Retina (tissue), 1 donor: ENCODE measurements at regions not wholly inside any gene's neighbourhood (a gene's known extent, or its start where the extent isn't known, plus 50 kb on each side); places are given as distances from the start of the nearest gene placed in this dataset.
A peak's percentile ranks its signal among the peaks of the same experiment; 100 is the strongest.
"Not testable (repeated sequence)": the region's sequence is repeated elsewhere in the genome, so short reads cannot be mapped to it uniquely, and the experiment has no call there.

Source experiments
- DNase-seq: peaks from one replicate; pipeline ENCODE4 v3.0.0-alpha.2; 2016

DNA sequence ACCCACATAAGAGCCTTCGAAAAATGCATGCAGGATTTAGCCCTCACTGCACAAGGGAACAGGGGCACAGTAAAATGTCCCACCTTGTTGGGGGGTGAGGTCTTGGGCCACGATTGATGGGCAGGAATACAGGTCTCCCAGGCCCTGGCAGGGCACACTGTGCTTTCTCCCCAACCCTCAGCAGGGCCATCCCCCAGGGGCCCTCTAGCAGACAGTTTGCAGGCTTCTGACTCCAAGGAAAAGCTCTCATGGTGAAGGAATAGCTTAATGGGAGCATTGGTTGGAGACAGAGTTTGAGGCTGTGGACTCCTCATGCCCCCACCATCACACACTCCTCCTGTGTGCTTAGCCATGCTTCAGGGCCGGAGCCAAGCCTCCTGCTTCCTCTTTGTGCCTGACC is 484.6 kb downstream of the ZNF536 start:
- DNase-seq: no peak

DNA sequence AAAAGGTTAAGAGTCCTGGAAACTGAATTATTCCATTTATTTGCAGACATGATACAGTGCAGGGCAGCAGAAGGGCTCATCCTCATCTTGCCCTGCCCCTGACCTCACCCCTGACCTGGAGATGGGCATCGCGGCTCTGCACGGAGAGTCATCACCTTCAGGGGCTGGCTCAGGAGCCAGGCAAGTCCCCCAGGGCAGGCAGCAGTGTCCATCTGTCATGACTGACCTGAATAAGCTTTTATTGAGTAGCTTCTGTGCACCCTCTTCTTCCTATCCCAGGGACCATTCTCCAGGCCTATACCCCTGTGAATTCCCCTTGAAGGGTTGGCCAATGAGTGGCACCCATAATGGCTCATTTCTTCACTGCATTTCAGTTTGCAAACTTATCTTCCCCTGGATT is 484.2 kb downstream of the ZNF536 start:
- no peak for DNase-seq

DNA sequence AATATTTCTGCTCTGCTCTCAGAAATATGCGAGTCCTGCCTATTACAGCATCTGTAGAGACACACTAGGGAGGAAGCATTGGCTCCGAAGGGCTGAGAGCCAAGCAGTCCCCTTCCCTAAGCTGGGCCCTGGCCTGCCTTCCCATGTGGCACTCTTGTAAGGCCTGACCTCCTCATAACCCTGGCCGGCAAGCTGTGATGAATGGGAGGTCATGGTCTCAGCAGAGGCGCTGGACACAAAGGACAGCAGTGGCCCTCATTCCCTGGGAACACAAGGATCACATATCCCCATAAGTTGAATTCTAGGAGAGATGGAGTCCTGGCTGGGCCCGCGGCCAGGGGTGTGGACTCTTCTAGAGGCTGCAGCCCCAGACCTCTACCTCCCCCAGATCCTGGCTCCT is 483.3 kb downstream of the ZNF536 start:
- DNase-seq: no peak

DNA sequence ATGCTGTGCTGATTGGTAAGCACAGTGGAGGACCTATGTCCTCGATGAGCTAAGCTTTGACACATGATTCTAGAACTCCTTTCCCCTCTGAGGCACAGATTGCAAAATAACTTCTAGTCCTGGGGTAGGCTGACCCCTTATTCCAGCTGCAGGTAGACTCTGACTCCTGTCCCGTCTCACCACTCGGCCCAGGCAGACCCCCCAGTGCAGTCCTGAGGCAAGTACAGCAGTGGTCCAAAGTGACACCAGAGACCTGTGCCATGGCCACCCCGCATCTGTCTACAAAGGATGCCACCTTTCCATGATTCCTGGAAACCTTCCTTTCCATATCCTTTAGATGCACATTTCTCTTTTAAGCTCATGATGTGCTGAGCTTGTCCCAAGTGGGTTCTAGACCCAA is 482.5 kb downstream of the ZNF536 start:
- DNase-seq: no peak

DNA sequence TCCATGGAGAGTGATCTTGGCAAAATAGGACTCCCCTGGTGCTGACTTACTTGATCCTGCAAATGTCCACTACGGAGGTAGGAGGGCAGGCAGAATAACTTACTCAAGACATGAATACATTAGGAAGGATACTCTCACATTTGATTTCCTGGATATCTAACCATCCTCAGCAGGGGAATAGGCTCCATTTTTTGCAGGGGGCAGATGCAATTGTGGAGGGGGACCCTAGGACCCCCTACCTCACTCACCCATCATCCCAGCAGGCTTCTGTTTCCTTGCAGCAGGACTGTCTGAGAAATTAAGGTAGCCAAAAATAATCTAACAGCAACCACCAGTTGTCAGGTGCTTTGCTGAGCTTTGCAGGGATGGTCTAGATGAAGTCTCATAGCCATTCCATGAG is 482.0 kb downstream of the ZNF536 start:
- no peak for DNase-seq

DNA sequence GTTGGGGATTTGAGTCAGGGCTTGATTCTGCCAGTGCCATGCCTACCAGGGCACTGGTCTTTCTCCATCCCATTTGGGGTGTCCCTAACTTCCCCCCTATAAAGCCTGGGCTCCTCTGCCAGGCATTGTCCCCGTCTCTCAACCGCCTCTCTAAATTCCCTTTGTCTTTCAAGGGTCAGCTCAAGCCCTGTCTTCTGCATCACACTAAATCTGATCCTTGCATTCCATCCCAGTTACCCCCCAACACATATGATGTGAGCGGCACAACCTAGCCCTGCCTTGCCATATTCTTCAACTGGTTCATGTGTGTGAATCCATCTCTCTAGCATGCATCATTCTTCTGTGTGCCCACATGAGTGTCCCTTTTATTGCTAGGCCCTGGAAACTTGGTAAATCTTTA is 480.9 kb downstream of the ZNF536 start:
- DNase-seq: no peak

DNA sequence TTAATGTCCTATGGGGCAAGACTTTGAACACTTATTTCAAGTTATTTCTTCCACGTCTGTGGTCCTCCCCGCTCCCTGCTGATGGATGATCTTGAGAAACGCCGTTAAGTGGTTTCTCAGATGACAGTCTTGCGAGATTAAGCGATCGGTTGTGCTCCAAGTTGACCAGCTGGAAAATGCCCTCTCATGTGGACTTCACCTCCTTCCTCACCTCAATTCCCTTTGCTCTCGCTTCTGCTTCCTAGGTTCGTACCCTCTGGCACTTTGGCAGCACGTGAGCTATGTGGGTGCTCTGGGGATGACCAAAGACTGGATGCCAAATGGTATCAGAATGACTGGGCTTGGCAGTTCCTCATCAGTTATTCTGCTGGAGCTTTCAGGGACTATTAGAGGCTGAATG is 480.0 kb downstream of the ZNF536 start:
- DNase-seq: no peak

DNA sequence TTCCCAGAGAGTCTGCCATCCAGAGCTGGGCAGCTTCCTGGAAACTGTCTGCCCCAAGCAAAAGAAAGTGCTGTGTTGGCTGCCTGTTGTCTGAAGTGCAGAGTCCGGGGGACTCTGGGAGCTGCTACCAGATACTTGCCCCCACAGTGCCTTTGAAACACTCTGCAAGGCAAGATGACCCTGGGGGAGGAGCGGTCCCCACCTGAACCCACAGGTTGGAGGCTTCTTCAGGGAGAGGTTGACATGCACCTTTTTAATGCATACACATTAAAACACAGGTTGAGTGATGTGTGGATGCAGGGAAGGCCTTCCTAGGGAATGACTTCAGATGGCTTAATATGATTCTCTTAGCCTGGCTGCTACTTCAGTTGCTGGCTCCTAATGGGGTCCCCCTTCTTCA is 479.5 kb downstream of the ZNF536 start:
- no peak for DNase-seq

DNA sequence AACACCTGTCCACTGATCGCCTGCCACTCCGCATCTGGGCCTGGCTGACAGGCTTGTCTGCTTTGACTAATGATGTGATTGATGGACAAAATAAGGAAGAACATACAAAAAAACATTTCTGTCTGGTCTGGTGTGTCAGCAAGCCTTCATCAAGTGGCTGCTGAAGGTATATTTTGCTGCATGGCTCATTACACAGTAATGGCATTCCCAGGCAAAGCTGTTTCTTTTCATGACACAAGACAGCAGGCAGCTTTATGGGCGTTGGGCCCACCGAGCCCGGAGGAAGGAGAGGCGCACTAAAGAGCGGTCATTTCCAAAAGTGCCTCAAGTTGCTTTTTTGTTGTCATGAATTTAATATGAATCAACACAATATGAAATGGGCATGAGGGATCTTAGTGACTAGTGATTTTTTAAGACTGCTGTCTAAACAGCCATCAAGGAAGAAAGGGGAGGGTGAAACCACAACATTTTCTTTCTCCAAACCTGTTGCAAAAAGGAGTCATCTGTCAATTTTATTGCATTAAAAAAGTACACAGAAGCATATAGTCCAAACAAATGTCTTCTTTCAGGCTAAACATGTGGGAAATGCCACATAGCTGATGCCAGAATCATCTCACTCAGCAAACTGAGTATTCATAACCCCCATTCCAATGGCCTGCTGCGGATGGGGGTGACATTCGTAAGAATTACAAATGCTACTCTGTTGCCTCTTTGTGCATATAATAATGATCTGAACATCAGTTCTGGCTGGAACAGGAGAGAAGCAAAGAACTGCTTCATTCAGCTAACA is 476.6 kb downstream of the ZNF536 start:
- peak; percentile 24 for DNase-seq

DNA sequence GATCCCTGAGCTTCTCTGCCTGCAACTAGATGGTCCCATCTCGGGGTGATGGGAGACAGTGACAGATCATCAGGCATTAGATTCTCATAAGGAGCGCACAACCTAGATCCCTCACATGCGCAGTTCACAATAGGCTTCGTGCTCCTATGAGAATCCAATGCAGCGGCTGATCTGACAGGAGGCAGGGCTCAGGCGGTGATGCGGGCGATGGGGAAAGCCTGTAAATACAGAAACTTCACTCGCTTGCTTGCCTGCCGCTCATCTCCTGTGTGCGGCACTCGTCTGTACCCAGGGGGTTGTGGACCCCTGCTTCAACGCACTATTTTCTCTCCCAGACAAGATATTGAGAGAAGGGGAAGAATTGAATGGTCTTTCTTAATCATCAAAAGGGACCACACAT is 473.9 kb downstream of the ZNF536 start:
- no peak for DNase-seq

DNA sequence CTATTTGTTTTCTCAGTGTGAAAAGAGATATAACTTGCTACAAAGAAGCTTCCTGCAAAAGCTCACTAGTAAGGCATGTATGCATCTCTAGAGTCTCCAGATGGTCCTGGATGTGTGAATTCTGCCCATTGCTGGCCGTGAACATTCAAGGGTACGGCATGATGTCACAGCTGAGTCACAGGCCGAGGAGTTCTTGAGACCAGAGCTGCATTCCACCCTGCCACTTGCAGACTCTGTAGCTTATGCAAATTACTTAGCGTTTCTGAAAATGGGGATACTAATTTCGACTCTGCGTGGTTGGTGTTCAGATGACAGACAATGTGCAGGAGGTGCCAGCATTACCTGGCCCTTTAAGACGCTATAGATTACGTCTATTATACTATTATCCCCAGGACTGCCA is 470.7 kb downstream of the ZNF536 start:
- no peak for DNase-seq

DNA sequence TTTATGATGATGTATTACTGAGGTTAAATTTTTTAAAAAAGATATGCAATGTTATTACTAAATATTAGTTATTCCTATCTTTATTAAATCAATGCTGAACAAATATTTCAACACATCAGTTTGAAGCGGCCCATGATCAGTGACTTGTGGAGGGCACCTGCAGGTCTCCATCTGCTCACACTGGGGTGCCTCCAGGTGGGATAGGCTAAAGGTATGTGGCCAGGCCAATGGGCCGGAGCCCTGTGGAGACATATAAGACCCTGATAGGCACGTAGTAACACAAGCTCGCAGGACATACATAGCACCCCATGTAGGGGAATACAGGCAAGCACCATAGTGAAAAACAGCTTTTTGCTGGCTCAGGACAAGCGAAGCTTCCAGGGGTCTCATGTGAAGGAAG is 469.8 kb downstream of the ZNF536 start:
- no peak for DNase-seq

DNA sequence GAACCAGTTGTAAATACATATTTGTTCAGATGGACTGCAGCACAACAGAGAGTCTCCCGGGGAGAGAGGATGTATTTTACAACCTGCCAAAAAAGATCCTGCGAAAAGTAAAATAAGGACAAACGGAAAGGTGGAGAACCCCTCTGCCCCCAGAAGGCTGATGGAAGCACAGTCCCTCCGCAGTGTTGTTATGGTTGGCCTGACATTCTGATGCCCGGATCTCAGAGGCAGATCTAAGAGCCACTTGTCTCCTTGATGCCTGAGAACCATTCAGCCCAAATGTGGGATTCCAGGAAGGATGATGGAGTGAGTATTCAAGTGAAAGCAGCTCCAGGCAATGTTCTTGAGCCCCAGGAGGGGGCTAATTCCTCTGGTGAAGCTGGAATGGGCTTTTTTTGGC is 458.7 kb downstream of the ZNF536 start:
- no peak for DNase-seq

DNA sequence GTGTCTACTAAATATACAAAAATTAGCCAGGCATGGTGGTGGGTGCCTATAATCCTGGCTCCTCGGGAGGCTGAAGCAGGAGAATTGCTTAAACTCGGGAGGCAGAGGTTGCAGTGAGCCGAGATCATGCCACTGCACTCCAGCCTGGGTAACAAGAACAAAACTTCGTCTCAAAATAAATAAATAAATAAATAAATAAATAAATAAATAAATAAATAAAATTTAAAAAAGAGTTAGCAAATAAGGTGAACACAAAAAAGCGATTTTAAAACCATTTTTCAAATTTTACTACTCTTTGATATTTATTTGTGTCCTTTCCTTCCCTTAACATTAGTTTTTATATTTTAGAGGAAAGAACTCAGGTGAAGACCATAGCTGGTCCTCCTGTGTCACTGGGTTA is 453.3 kb downstream of the ZNF536 start:
- not testable (repeated sequence) for DNase-seq

DNA sequence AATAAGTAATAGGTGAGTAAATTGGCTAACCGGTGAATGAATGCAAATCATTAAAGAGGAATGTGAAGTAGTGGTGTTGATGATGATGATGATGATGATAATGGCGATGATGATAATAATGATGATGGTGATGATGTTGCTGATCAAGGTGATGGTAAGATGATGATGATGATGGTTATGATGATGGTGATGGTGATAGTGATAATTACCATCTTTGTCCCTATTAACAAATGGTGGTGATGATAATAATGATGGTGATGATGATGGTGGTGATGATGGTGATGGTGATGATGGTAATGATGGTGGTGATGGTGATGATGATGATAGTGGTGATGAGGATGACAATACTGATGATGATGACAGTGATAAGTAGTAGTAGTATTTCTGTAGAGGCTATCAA is 452.6 kb downstream of the ZNF536 start:
- no peak for DNase-seq

DNA sequence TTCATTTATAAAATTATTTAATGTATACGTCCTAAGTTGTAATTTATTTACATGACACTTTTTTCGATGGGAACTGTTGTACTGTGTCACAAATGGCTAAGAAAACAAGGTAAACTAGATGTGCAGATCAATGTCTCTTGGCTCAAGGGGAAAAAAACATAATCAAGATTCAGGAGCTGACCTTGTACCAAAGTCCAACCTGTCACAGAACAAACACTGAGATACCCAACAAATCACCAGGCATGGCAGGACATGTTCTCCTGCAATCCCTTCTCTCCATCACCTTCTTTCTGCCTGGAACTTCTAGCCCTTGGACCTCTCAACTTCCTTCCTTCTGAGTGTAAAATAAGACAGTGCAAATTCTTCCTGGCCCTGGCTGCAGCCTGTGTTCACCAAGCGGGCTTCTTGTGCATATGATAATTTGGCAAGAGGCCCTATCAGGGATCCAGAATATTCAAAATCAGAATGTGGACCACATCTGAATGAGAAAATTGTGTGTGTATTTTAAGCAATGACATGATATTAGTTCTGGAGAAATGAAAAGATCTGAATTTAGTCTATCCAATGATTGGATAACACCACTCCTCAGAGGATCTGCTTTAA is 445.9 kb downstream of the ZNF536 start:
- no peak for DNase-seq

DNA sequence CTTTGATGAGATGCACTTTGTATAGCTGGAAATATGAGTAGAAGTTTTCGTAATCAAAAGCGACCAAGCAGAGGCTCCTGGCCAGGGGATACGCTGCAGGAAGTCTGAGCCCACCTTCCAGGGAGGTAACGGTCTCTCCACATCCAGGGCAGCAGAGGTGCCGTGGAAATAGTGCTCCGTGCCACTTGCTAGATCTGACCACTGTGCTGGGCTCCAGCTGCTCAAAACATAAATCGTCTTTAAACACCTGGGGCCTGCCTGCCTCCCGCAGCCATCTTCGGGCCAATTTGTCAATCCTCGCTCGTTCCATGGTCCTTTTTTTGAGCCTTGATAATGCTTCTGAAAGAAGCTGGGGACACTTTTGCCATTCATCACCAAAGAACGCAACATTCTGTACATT is 445.0 kb downstream of the ZNF536 start:
- no peak for DNase-seq

DNA sequence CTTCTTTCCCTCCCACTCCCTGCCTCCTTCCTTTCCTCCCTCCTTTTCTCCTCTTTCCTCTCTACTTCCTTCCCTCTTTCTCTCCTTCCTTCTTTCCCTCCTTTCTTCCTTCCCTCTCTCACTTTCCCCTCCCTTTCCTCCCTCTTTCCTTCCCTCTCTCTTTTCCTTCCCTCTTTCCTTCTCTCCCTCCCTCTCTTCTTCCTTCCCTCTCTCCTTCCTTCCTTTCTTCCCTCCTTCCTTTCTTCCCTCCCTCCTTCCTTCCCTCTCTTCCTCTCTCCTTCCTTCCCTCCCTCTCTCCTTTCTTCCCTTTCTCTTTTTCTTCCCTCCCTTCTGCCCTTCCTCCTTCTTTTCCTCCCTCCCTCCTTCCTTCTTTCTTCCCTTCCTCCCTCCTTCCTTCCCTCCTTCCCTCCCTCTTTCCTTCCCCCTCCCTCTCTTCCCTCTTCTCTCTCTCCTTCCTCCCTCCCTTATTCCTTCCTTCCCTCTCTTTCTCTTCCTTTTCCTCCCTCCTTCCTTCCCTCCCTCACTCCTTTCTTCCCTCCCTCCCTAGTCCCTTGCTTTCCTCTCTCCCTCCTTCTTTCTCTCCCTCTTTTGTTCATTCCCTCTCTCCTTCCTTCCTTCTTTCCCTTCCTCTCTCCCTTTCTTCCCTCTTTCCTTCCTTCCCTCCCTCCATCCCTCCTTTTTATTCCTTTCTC is 443.9 kb downstream of the ZNF536 start:
- DNase-seq: no peak

DNA sequence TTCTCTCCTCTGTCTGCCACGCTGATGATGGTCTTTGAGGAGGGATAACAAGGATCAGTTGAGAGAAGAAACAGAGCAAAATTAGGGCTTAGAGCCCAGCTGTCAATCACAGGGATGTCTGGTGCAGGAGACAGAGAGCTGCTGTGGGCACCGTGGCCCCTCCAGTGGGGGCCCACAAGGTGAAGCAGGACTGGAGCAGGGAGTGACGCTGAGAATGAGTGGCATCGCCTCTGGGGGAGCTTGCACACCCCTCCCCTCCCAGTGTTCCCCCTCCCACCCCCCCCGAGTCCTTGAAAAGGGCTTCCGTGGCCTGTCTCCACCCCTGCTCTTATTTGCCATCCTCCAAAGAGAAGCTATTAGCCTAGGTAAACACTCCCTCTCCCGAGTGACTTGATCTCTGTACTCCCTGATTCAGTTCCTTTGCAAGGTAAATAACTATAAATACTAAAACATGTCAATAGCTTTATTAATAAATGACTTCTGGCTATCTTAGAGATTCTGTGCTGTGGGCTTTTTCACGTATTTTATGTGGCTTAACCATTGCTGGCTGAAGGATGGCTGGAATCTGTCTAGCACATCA is 440.0 kb downstream of the ZNF536 start:
- DNase-seq: no peak

DNA sequence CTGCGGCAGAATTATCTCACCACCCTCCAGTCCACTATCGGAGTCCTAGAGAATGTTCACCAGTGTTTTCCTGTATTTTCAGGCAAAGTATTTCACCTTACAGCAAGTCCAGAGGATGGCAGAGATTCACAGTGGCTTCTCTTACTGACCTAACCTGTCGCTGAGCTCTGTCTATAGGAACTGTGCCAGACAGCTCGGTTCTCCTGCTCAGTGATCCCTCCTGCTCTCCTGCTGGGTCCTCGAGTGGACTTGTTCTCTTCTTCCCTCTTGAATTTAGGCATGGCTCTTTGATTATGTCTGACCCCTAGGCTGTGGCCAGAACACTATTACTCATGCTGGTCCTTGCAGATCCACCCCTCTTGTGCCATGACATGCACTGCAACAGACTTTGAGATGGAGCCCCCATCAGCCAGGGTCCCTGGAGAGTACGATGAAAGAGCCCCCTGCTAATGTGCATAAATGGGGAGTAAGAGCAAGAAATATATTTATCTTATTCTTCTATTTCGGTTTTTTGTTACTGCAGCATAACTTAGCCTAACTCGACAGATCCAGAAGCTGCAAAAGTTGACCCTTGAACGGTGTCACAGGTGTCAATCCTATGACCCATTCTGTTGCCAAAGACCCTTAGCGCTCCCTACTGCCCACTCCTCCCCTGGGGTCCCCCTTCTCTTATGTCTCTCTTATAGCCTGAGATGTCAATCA is 439.4 kb downstream of the ZNF536 start:
- DNase-seq: no peak

DNA sequence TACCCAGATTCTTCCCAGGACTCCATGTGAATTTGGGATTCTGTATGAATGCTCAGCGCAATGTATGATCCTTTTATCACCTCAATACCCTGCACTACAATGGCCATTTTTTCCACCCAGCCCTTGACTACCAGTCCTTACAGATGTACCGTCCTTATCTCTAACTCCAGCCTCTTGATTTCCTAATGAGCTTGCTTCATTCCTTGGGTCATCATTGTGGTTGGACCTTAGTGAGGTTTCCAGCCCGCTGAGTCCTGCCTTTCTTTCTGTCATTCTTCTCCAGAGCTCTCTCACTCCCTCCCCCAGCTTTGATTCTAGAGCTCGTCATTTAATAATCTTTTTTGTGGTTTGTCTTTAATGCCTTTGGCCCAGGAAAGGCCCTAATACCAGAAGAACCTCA is 438.5 kb downstream of the ZNF536 start:
- no peak for DNase-seq

DNA sequence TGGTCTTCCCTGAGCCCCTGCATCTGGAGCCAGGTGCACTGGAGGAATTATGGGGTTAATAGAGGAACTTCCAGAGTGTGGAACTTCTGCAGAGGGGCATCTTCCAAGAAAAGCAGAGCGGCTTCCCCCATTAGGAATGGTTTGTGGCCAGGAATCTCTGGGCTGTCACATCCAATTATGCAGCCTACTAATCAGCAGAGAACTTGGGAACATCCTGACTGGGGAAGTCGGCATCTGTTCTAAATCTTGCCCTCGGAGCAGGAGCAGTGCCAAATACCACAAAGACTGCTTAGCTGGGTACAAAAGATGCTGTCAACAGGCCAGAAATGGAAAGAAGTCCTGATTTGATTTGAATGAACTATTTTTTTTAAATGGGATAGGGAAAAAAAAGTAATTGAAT is 435.1 kb downstream of the ZNF536 start:
- DNase-seq: no peak

DNA sequence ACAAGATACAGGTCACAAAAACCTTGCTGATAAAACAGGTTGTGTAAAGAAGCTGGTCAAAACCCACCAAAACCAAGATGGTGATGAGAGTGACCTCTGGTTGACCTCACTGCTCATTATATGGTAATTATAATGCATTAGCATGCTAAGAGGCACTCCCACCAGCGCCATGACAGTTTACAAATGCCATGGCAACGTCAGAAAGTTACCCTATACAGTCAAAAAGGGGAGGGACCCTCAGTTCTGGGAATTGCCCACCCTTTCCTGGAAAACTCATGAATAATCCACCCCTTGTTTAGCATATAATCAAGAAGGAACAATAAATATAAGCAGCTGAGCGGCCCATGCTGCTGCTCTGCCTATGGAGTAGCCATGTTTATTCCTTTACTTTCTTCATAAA is 434.1 kb downstream of the ZNF536 start:
- DNase-seq: no peak
